GM19397 (cell line): ENCODE measurements at regions not wholly inside any gene's neighbourhood (a gene's known extent, or its start where the extent isn't known, plus 50 kb on each side); places are given as distances from the start of the nearest gene placed in this dataset.

Experiments used
- ATAC-seq: cut with Tn5 transposase; IDR thresholded peaks from one replicate; pipeline ENCODE4 v1.9.1; 2021; ENCODE audit warnings: mild to moderate bottlenecking, moderate library complexity; ENCODE audit not compliant: unreplicated experiment

DNA sequence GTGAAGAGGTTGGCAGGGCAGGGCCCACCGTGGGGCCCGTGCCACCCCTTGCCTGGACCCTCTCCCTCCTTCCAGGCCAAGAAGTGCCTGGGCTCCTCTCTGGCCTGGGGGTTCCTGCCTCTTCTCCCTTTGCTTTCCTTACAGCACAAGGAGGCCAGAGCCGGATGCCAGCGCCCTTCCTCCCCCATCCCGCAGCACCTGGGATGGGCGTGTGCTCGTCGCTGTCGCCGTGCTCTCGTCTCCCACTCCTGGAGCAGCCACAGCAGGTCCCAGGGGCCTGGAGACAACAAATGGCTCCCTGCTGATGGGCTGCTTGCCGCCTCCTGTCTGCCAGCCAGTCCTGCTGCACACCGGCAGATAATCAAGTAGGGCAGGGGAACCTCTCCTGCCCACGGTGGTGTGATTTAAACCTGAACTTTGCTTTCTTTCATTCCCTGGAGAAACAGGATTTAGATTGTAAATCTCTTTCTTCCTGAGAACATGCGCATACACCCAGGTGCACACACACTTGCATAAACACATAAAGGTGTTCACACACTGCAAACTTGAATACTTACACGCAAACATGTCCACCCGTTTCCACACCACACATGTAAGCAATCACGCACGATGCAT, 50.8 kb upstream of the POU3F1 start:
- no peak for ATAC-seq
